Ovary (tissue), 7 donors: ENCODE measurements at regions not wholly inside any gene's neighbourhood (a gene's known extent, or its start where the extent isn't known, plus 50 kb on each side); places are given as distances from the start of the nearest gene placed in this dataset.
"Not testable (repeated sequence)": the region's sequence is repeated elsewhere in the genome, so short reads cannot be mapped to it uniquely, and the experiment has no call there.

Experiments
- DNase-seq, 5 donors: peaks; one replicate each; pipeline ENCODE4 v3.0.0-alpha.2; 2019 to 2020
- H3K27ac ChIP-seq, 2 donors: fragments of 200-600 bp; one replicate each; pipeline versions ENCODE4 v1.5.1 to v1.8.0; 2019 to 2022
- H3K27me3 ChIP-seq: fragments of 200-600 bp; one replicate; pipeline ENCODE4 v1.8.0; 2022
- H3K36me3 ChIP-seq: fragments of 200-600 bp; sonication (generic); one replicate; pipeline ENCODE4 v1.5.1; 2019
- H3K4me1 ChIP-seq: one replicate; pipeline ENCODE4 v1.8.1; 2013; ENCODE audit warnings: mild to moderate bottlenecking, moderate library complexity; ENCODE audit not compliant: insufficient read depth
- H3K4me3 ChIP-seq: fragments of 200-600 bp; sonication (generic); one replicate; pipeline ENCODE4 v1.5.1; 2017
- H3K9me3 ChIP-seq, 2 donors: fragments of 200-600 bp in 1 of 2; sonication (generic) in 1 of 2; one replicate each; pipeline versions ENCODE4 v1.5.1 to v1.8.1; 2013 to 2019; ENCODE audit warnings: mild to moderate bottlenecking in 1 of 2, moderate library complexity in 1 of 2
- CTCF ChIP-seq, 3 donors: fragments of 450-650 bp in 2 of 3; fragments of 200-600 bp in 1 of 3; IDR thresholded peaks; one replicate each; pipeline versions ENCODE4 v1.5.1 to v1.8.0; 2016 to 2022; ENCODE audit warnings: antibody characterized with exemption in 3 of 3, mild to moderate bottlenecking in 1 of 3
- EP300 ChIP-seq: sonication (generic); formaldehyde crosslinking; IDR thresholded peaks from one replicate; pipeline ENCODE4 v1.6.1; 2017; ENCODE audit warnings: antibody characterized with exemption
- POLR2A ChIP-seq: fragments of 450-650 bp; IDR thresholded peaks from one replicate; pipeline ENCODE4 v1.6.1; 2017; ENCODE audit warnings: antibody characterized with exemption, mild to moderate bottlenecking, moderate library complexity
- WGBS, 3 donors: extraction: QIAGEN DNeasy Blood & Tissue Kit in 1 of 3; methylation state at CpG; one replicate each; pipeline versions ENCODE4 v1.1.5 to v1.1.7; 2013 to 2017; 5-methylcytosine and 5-hydroxymethylcytosine counted together
- intact Hi-C, 4 donors: fragments of 100-400 bp; cut with DNase I; formaldehyde crosslinking; loops; one replicate each; pipeline versions ENCODE4 v1.11.0 to v1.15.1; 2022 to 2023
- donor health status: DM: no; HTN: no; CAD: no; lungs with moderate emphysema.
- donor health status: DM: no; HTN: no; CAD: no.
- donor health status: Bipolar disorder and iron deficiency.
- donor health status: DM: no; HTN: no; CAD: no.
- donor health status: DM: yes; HTN: yes; CAD: no.

GRCh38 chr3:733313-733712 is 359.5 kb upstream of the CNTN6 start:
- no peaks in the 10 kb centered on the region for H3K27me3 ChIP-seq
- intact Hi-C loops, result no loop called here
- 81 to 87% (median 81%) methylated on average over 4 of the region's 4 CpGs for WGBS, 3 donors
- no peak overlapping the region for H3K27ac ChIP-seq
- TF ChIP-seq POLR2A (no peak), EP300 (no peak), CTCF (IDR thresholded peaks at IDR 0.05) (no peak)
- H3K36me3 ChIP-seq, result no peaks in the 10 kb centered on the region
- no peak for DNase-seq
- no peaks in the 10 kb centered on the region for H3K9me3 ChIP-seq
- H3K4me3 ChIP-seq, result no peak overlapping the region
- no peaks in the 10 kb centered on the region for H3K4me1 ChIP-seq

GRCh38 chr3:757711-758110 is 335.1 kb upstream of the CNTN6 start:
- 88 to 91% (median 88%) methylated on average over 3 of the region's 3 CpGs for WGBS, 3 donors
- H3K9me3 ChIP-seq, result no peaks in the 10 kb centered on the region
- no peaks in the 10 kb centered on the region for H3K4me1 ChIP-seq
- no peaks in the 10 kb centered on the region for H3K36me3 ChIP-seq
- no peak for TF ChIP-seq CTCF (IDR thresholded peaks at IDR 0.05)
- TF ChIP-seq EP300, result no peak
- TF ChIP-seq POLR2A, result no peak
- DNase-seq, result no peak
- H3K27me3 ChIP-seq, result no peaks in the 10 kb centered on the region
- no peak overlapping the region for H3K27ac ChIP-seq
- no peak overlapping the region for H3K4me3 ChIP-seq
- intact Hi-C loops, result no loop called here

GRCh38 chr3:759106-759505 is 333.7 kb upstream of the CNTN6 start:
- DNase-seq, result no peak
- Histone ChIP-seq H3K9me3 (no peaks in the 10 kb centered on the region), H3K27me3 (no peaks in the 10 kb centered on the region), H3K36me3 (no peaks in the 10 kb centered on the region), H3K4me1 (no peaks in the 10 kb centered on the region), H3K4me3 (no peak overlapping the region), H3K27ac (no peak overlapping the region)
- TF ChIP-seq POLR2A, result no peak
- TF ChIP-seq EP300, result no peak
- no peak for TF ChIP-seq CTCF (IDR thresholded peaks at IDR 0.05)
- intact Hi-C loops, result no loop called here

- 93 to 96% (median 95%) methylated on average over 3 of the region's 3 CpGs for WGBS, 3 donors
- intact Hi-C loops, H3K36me3 ChIP-seq, DNase-seq, H3K4me1 ChIP-seq, H3K27ac ChIP-seq, H3K4me3 ChIP-seq, H3K27me3 ChIP-seq, H3K9me3 ChIP-seq: not testable (repeated sequence)
Observed at GRCh38 chr3:773433-773832, 319.4 kb upstream of the CNTN6 start.

- H3K27me3 ChIP-seq, result no peaks in the 10 kb centered on the region
- H3K36me3 ChIP-seq, result no peaks in the 10 kb centered on the region
- WGBS, 3 donors, result 94 to 97% (median 94%) methylated on average over 6 of the region's 6 CpGs
- TF ChIP-seq POLR2A, result no peak
- H3K9me3 ChIP-seq, result no peaks in the 10 kb centered on the region
- no peaks in the 10 kb centered on the region for H3K4me1 ChIP-seq
- intact Hi-C loops, result no loop called here
- no peak overlapping the region for H3K27ac ChIP-seq
- no peak for DNase-seq
- no peak overlapping the region for H3K4me3 ChIP-seq
Observed at GRCh38 chr3:775178-775880, 317.5 kb upstream of the CNTN6 start.
